Psoas muscle (tissue), 7 donors: ENCODE measurements at regions not wholly inside any gene's neighbourhood (a gene's known extent, or its start where the extent isn't known, plus 50 kb on each side); places are given as distances from the start of the nearest gene placed in this dataset.

Experiments used
- ATAC-seq, 4 donors: fragments of 200-7000 bp; cut with Tn5 transposase; one replicate each; pipeline ENCODE4 v1.9.1; 2020; ENCODE audit warnings: moderate library complexity in 3 of 4, mild to moderate bottlenecking in 2 of 4
- DNase-seq, 2 donors: peaks; one replicate each; pipeline ENCODE4 v3.0.0-alpha.2; 2020
- H3K27ac ChIP-seq: fragments of 200-600 bp; one replicate; pipeline ENCODE4 v1.8.0; 2022
- H3K27me3 ChIP-seq, 3 donors: fragments of 200-600 bp in 1 of 3; one replicate each; pipeline versions ENCODE4 v1.6.1 to v1.8.0; 2013 to 2022; ENCODE audit warnings: low read length in 2 of 3, mild to moderate bottlenecking in 2 of 3, moderate library complexity in 1 of 3; ENCODE audit not compliant: insufficient read depth in 3 of 3
- H3K36me3 ChIP-seq, 2 donors: fragments of 200-600 bp in 1 of 2; one replicate each; pipeline versions ENCODE4 v1.6.1 to v1.8.0; 2013 to 2022; ENCODE audit warnings: low read depth in 1 of 2, mild to moderate bottlenecking in 1 of 2, moderate library complexity in 1 of 2; ENCODE audit not compliant: insufficient read depth in 1 of 2
- H3K4me1 ChIP-seq: fragments of 200-600 bp; one replicate; pipeline ENCODE4 v1.8.0; 2022
- H3K4me3 ChIP-seq: fragments of 200-600 bp; one replicate; pipeline ENCODE4 v1.8.0; 2022; ENCODE audit warnings: mild to moderate bottlenecking
- H3K9me3 ChIP-seq: fragments of 200-600 bp; one replicate; pipeline ENCODE4 v1.8.0; 2022
- CTCF ChIP-seq: fragments of 200-600 bp; IDR thresholded peaks from one replicate; pipeline ENCODE4 v1.8.0; 2022; ENCODE audit warnings: antibody characterized with exemption
- WGBS, 3 donors: extraction: QIAGEN DNeasy Blood & Tissue Kit; methylation state at CpG; one replicate each; pipeline versions ENCODE4 v1.1.6 to v1.1.7; 2013; 5-methylcytosine and 5-hydroxymethylcytosine counted together
- intact Hi-C, 2 donors: fragments of 100-400 bp; cut with DNase I; formaldehyde crosslinking; loops; one replicate each; pipeline versions ENCODE4 v1.11.0 to v1.14.2; 2022
- donor health status: healthy with polysubstance abuse.
- donor health status: DM: no; HTN: no; CAD: no; lungs with moderate emphysema.
- donor health status: Bipolar disorder and iron deficiency.
- donor health status: healthy.
- donor health status: DM: yes; HTN: yes; CAD: no.
- donor health status: DM: no; HTN: no; CAD: no.
- donor health status: DM: yes; HTN: yes; CAD: no.

- Histone ChIP-seq H3K4me1 (peaks cover 3% of the 10 kb centered on the region), H3K27me3 (peaks cover 0 to 3% (median 0%) of the 10 kb centered on the region in 3 donors), H3K36me3 (no peaks in the 10 kb centered on the region), H3K4me3 (no peak overlapping the region), H3K27ac (no peak overlapping the region), H3K9me3 (no peaks in the 10 kb centered on the region)
- peak in 1 of 2 donors; percentile 3 for DNase-seq
- TF ChIP-seq CTCF, result no peak
- 68 to 96% (median 88%) methylated on average over 4 of the region's 4 CpGs for WGBS, 3 donors
- intact Hi-C loops, result no loop called here
- ATAC-seq, result no peak
These were observed 50.1 kb upstream of the TLE3 start for GRCh38 chr15:70147778-70148177.
